SK-N-SH treated with all-trans-retinoic acid at 6 μM for 48 hours (cell line): ENCODE measurements at regions not wholly inside any gene's neighbourhood (a gene's known extent, or its start where the extent isn't known, plus 50 kb on each side); places are given as distances from the start of the nearest gene placed in this dataset.

Source experiments
- ATAC-seq: fragments of 200-7000 bp; cut with Tn5 transposase; 3 replicates; pipeline ENCODE4 v1.9.1; 2020; ENCODE audit warnings: mild to moderate bottlenecking, moderate library complexity
- ARNTL ChIP-seq: fragments of 450-650 bp; formaldehyde crosslinking; IDR thresholded peaks from 2 replicates; pipeline ENCODE4 v1.5.0; 2020; ENCODE audit warnings: low read depth, mild to moderate bottlenecking, moderate library complexity, borderline replicate concordance
- BACH2 ChIP-seq: fragments of 250-450 bp; sonication (Bioruptor Pico); IDR thresholded peaks from 2 replicates; pipeline ENCODE4 v1.9.0; 2021; ENCODE audit warnings: mild to moderate bottlenecking, borderline replicate concordance
- CSDC2 ChIP-seq: fragments of 250-450 bp; sonication (Bioruptor Pico); IDR thresholded peaks from 2 replicates; pipeline ENCODE4 v1.5.0; 2020; ENCODE audit warnings: mild to moderate bottlenecking, moderate library complexity
- CSRNP3 ChIP-seq: fragments of 250-450 bp; sonication (Bioruptor Pico); IDR thresholded peaks from 2 replicates; pipeline ENCODE4 v1.5.1; 2021; ENCODE audit warnings: mild to moderate bottlenecking, moderate library complexity
- GLIS3 ChIP-seq: fragments of 250-450 bp; sonication (Bioruptor Pico); IDR thresholded peaks from 2 replicates; pipeline ENCODE4 v1.5.0; 2020; ENCODE audit warnings: mild to moderate bottlenecking, moderate library complexity
- ISL1 ChIP-seq: fragments of 250-450 bp; sonication (Bioruptor Pico); IDR thresholded peaks from 2 replicates; pipeline ENCODE4 v2.1.2; 2022; ENCODE audit warnings: mild to moderate bottlenecking, moderate library complexity
- OSR1 ChIP-seq: fragments of 250-450 bp; sonication (Bioruptor Pico); IDR thresholded peaks from 2 replicates; pipeline ENCODE4 v1.8.0; 2022; ENCODE audit warnings: moderate library complexity, mild to moderate bottlenecking, inconsistent platforms
- PATZ1 ChIP-seq: fragments of 250-450 bp; sonication (Bioruptor Pico); IDR thresholded peaks from 2 replicates; pipeline ENCODE4 v1.8.0; 2020; ENCODE audit warnings: mild to moderate bottlenecking, moderate library complexity, borderline replicate concordance
- POU6F1 ChIP-seq: fragments of 250-450 bp; sonication (Bioruptor Pico); IDR thresholded peaks from 2 replicates; pipeline ENCODE4 v1.8.0; 2021; ENCODE audit warnings: low read depth, mild to moderate bottlenecking, moderate library complexity, borderline replicate concordance
- PPARA ChIP-seq: fragments of 250-450 bp; sonication (Bioruptor Pico); IDR thresholded peaks from 2 replicates; pipeline ENCODE4 v1.5.0; 2020; ENCODE audit warnings: mild to moderate bottlenecking, borderline replicate concordance
- SNAI2 ChIP-seq: fragments of 250-450 bp; sonication (Bioruptor Pico); IDR thresholded peaks from 2 replicates; pipeline ENCODE4 v1.5.0; 2020; ENCODE audit warnings: mild to moderate bottlenecking, moderate library complexity
- TCF4 ChIP-seq: fragments of 250-450 bp; sonication (Bioruptor Pico); IDR thresholded peaks from 2 replicates; pipeline ENCODE4 v1.8.0; 2021; ENCODE audit warnings: mild to moderate bottlenecking, moderate library complexity, borderline replicate concordance
- TOX ChIP-seq: fragments of 250-450 bp; sonication (Bioruptor Pico); IDR thresholded peaks from 2 replicates; pipeline ENCODE4 v1.8.0; 2021; ENCODE audit warnings: mild to moderate bottlenecking, moderate library complexity, borderline replicate concordance
- TSHZ2 ChIP-seq: fragments of 250-450 bp; sonication (Bioruptor Pico); IDR thresholded peaks from 2 replicates; pipeline ENCODE4 v1.5.0; 2020; ENCODE audit warnings: mild to moderate bottlenecking, moderate library complexity
- ZC3H10 ChIP-seq: fragments of 250-450 bp; sonication (Bioruptor Pico); IDR thresholded peaks from 2 replicates; pipeline ENCODE4 v1.5.1; 2021; ENCODE audit warnings: mild to moderate bottlenecking, moderate library complexity
- ZFP3 ChIP-seq: fragments of 250-450 bp; sonication (Bioruptor Pico); IDR thresholded peaks from 2 replicates; pipeline ENCODE4 v1.5.0; 2020; ENCODE audit warnings: mild to moderate bottlenecking, moderate library complexity
- ZFP30 ChIP-seq: fragments of 450-650 bp; formaldehyde crosslinking; IDR thresholded peaks from 2 replicates; pipeline ENCODE4 v1.5.0; 2022; ENCODE audit warnings: mild to moderate bottlenecking, moderate library complexity
- ZNF565 ChIP-seq: fragments of 450-650 bp; formaldehyde crosslinking; conservative IDR thresholded peaks from 2 replicates; pipeline ENCODE4 v1.5.0; 2020; ENCODE audit warnings: low read depth, mild to moderate bottlenecking, moderate library complexity
- ZNF70 ChIP-seq: fragments of 450-650 bp; formaldehyde crosslinking; IDR thresholded peaks from 2 replicates; pipeline ENCODE4 v1.5.0; 2020; ENCODE audit warnings: mild to moderate bottlenecking, moderate library complexity
- TF ChIP-seq, protein P1 (sequence below): fragments of 250-450 bp; sonication (Bioruptor Pico); IDR thresholded peaks from 2 replicates; pipeline ENCODE4 v1.5.1; 2020; ENCODE audit warnings: low read depth, mild to moderate bottlenecking, moderate library complexity

DNA sequence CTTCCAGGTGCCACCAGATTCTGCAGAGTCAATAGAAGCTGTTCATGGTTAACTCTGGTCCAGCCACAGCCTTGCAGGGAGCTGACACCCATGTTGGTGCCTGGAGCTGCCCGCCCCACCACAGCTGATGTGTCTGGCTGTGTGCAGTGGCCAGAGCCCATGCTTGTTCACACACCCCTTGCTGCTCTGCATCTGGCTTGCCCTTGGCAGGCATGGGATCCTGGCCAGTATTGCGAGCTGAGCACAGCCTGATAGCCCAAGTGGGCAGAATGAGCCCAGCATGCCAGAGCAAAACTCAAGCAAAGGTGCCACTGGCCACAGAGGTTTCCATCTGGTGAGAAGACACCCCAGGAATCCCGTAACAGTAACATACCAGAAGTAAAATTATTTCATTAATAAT lies 843.6 kb downstream of the SORCS1 start:
- ATAC-seq: no peak

DNA sequence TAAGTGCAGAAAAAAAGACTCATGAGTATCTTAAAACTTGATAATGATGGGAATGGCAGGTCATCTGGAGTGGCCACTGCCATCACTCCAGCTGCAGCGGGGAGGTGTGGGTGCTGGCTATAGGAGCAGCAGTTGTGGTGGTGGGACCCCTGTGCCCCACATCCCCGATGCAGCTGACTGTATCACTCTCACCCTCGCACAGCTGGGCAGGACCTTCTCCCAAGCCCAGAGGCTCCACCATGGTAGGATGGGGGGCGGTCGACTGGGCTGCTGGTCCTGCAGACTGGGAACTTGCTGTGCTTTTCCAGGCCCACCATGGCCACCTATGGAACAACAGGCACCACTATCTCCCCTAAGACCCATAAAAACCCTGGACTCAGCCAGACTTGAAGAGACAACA lies 844.4 kb downstream of the SORCS1 start:
- ATAC-seq: no peak
- TF ChIP-seq TCF4 (CRISPR knock-in tag) (no peak), ARNTL (CRISPR knock-in tag) (no peak), SNAI2 (CRISPR knock-in tag) (no peak)

More for the DNA sequence above, 843.6 kb downstream of the SORCS1 start:
- TF ChIP-seq TCF4 (CRISPR knock-in tag) (no peak), ZC3H10 (CRISPR knock-in tag) (no peak), POU6F1 (CRISPR knock-in tag) (no peak), ARNTL (CRISPR knock-in tag) (no peak), ZNF565 (CRISPR knock-in tag) (no peak), ZNF70 (no peak), TSHZ2 (no peak), OSR1 (CRISPR knock-in tag) (no peak), TOX (CRISPR knock-in tag) (no peak), BACH2 (CRISPR knock-in tag) (no peak), GLIS3 (CRISPR knock-in tag) (no peak), PPARA (CRISPR knock-in tag) (no peak), ZFP30 (CRISPR knock-in tag) (no peak), CSRNP3 (CRISPR knock-in tag) (no peak), PATZ1 (CRISPR knock-in tag) (no peak), CSDC2 (CRISPR knock-in tag) (no peak), ISL1 (no peak)
- TF ChIP-seq, protein P1, sequence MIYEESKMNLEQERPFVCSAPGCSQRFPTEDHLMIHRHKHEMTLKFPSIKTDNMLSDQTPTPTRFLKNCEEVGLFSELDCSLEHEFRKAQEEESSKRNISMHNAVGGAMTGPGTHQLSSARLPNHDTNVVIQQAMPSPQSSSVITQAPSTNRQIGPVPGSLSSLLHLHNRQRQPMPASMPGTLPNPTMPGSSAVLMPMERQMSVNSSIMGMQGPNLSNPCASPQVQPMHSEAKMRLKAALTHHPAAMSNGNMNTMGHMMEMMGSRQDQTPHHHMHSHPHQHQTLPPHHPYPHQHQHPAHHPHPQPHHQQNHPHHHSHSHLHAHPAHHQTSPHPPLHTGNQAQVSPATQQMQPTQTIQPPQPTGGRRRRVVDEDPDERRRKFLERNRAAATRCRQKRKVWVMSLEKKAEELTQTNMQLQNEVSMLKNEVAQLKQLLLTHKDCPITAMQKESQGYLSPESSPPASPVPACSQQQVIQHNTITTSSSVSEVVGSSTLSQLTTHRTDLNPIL (CRISPR knock-in tag): no peak

DNA sequence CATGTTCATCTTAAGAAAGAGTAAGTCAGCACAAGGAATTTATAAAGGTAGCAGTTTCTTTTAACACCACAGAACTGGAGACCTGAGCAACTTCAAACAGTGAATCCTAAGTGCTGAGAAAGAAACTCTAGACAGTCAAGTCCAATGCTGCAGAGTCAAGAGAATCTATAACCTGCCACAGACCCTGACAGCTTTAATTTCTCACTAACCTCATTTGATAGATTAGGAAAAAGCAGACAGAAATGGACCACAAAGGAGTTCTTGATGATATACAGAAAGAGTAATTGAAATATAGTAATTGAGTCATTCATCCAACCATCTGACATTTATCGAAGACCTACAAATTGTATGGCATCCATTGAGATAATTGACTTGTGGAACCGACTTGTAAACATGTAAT lies 847.0 kb downstream of the SORCS1 start:
- ATAC-seq: no peak
- TF ChIP-seq TCF4 (CRISPR knock-in tag): no peak
- TF ChIP-seq PPARA (CRISPR knock-in tag): no peak
- TF ChIP-seq ZFP3 (CRISPR knock-in tag): no peak
- TF ChIP-seq, protein P1 (CRISPR knock-in tag): no peak
- no peak for TF ChIP-seq ZNF70
- TF ChIP-seq, all 23 proteins: peak for 0
